C1 segment of cervical spinal cord (tissue), 14 donors: ENCODE measurements at regions not wholly inside any gene's neighbourhood (a gene's known extent, or its start where the extent isn't known, plus 50 kb on each side); places are given as distances from the start of the nearest gene placed in this dataset.

Experiments used
- DNase-seq, 14 donors: peaks; one replicate each; lab custom pipeline; 2025; lab: John Stamatoyannopoulos, UW

DNA sequence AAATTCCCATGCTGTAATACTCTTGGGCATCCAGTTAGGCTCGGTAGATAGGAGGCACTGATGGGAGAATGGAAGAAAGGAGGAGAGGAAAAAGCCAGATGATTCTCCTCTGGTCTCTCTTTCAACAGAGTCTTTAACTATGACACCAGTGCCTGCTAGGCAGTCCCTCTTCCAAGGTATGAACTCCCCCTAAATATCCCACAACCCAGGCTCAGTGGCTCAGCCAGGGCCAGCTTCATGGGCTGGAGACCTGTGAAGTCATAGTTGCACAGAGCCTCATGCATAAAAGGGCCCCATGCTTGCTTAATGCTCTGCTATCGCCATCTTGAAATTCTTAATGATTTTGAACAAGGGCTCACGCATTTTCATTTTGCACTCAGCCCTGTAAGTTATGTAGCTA lies 869.2 kb upstream of the GCFC2 start:
- DNase-seq, result no peak

DNA sequence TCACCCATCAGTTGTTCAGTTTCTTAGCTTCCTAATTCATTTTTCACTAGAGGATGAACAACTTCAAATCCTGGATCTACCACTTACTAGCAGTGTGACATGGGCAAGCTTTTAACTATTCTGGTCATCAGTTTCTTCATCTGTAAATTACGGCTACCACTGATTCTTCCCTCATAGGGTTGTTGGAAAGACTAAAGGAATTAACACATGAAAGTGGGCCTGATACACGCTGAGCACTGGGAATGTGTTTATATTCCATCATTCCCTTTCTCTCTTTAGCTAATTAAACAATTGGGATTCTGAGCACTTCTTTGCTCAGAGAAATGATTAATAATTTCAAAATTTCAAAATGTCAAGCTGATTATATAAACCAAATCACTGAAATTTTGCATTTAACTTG lies 862.3 kb upstream of the GCFC2 start:
- no peak for DNase-seq

GRCh38 chr2:76569819-76570218 lies 859.1 kb upstream of the GCFC2 start:
- DNase-seq, result no peak

GRCh38 chr2:76567478-76567877 lies 856.8 kb upstream of the GCFC2 start:
- DNase-seq, result no peak

GRCh38 chr2:76564734-76565133 lies 854.0 kb upstream of the GCFC2 start:
- DNase-seq, result no peak

GRCh38 chr2:76563730-76564129 lies 853.0 kb upstream of the GCFC2 start:
- peak in 7 of 14 donors; percentile 0 to 32 (median 6) for DNase-seq

GRCh38 chr2:76558157-76558556 lies 847.4 kb upstream of the GCFC2 start:
- no peak for DNase-seq

- no peak for DNase-seq
Measured at GRCh38 chr2:76556018-76556417, 845.3 kb upstream of the GCFC2 start.

- DNase-seq, result no peak
Measured at GRCh38 chr2:76546207-76546606, 835.5 kb upstream of the GCFC2 start.

DNA sequence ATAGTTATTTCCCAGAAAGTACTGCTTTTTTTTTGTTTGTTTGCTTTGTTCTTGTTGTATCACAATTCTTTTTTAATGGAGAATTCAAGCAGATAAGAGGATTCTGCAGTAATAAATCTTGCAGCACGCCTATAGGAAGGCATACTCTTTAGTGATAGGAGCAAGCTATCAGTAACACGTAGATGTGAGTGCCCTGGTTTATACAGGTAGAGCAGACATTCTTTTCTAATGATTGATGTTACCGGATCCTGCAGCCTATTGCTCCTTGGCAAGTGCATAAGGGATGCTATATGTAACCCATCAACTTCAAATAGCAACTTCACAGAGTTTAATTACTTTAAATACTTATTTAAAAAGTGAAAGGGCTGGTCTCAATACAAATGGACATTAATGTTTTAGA lies 834.2 kb upstream of the GCFC2 start:
- no peak for DNase-seq

DNA sequence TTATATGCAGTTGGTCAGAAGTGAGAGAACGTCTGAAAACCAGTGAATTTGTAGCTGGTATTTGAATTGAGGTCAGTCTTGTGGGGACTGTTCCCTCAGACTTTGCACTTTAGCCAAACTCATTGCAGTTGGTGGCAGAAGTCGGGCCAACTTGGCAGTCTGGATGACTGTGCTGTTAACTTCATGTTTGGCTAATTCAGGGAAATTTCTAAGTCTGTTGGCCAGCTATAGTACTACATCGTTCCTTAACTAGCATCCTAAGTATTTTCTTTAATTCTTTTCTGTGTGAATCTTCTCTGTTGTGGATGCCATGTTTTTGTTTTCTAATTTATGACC lies 806.8 kb upstream of the GCFC2 start:
- DNase-seq, result no peak

DNA sequence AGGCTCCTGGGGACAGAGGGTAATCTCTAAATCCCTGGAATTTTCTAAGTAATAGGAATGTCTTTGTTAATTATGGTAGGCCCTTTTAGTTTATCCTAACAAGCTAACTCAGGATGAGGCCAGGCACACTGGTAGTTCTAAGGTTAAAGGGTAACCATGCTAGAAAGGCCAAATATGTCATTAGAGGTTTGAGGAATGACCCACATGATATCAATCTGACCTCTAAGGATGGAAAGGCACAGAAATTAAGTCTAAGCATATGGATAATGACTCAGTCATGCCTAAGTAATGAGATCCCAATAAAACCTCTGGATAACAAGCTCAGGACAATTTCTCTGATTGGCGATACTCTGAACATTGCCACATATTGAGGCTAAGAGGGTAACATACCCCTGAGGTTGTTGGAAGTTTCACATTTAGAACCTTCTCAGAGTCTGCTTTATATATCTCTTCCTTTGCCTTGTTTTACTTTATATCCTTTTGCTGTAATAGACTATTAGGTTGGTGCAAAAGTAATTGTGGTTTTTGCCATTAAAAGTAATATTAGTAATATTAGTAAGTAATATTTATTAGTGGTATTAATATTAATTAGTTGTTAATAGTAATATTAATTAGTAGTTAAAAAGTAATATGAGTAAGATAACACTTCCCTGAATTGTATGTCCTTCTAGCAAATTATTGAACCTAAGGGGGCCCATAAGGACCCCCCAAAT lies 806.3 kb upstream of the GCFC2 start:
- DNase-seq, result no peak

DNA sequence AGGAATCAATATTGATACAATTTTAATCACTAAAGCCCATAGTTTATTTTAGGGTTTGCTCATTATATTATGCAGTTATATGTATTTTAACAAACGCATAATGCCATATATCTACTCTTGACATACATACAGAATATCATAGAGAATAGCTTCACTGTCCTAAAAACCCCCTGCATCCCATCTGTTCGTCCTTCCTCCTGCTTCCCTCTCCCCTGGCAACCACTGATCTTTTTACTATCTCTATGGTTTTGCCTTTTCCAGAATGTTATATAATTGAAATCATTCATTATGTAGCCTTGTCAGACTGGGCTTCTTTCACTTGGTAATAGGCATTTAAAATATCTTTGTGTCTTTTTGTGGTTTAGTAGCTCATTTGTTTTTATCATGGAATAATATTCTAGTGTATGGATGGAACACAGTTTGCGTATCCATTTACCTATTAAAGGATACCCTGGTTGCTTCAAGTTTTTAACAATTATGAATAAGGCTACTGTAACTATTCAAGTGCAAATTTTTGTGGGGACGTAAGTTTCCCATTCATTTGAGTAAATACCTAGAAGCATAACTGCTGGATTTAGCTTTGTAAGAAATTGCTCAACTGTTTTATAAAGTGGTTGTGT lies 801.6 kb upstream of the GCFC2 start:
- DNase-seq, result no peak

GRCh38 chr2:76506538-76506937 lies 795.8 kb upstream of the GCFC2 start:
- DNase-seq, result no peak

DNA sequence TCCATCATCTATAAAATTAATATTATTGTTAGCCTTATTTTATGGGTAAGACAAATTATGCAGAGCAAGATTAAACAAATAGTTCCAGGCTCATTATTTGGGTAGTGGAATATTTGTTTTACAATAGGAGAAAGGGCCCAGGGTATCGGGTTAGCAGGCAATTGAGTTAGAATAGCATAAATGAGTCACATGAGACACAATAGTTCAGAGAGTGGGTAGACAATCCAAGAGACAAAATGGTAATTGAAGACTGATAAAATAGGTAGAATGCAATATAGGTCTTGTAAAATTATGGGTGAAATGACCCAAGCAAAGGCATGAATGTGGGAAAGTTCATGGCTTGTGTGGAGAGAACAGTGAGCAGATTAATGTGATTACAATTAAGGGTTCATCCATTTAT lies 790.9 kb upstream of the GCFC2 start:
- DNase-seq, result no peak

GRCh38 chr2:76498360-76498759 lies 787.6 kb upstream of the GCFC2 start:
- no peak for DNase-seq

DNA sequence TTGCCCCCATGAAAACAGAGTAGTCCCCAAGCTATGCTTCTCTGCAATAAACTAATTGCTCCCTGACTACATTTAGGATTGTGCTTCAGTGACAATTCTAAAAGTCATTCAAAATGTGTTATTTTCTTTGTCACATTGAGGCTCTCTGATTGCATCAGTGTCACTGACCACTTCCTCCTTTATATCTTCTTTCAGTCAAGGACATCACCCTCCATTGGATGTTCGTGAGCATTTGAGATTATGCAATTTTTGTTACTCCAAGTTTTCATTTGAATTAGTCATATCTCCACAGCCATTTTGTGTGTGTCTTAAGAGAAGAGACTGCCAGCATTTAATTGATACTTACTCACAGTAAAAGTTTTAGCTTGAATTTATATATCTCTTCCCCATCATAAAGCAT lies 780.8 kb upstream of the GCFC2 start:
- no peak for DNase-seq

DNA sequence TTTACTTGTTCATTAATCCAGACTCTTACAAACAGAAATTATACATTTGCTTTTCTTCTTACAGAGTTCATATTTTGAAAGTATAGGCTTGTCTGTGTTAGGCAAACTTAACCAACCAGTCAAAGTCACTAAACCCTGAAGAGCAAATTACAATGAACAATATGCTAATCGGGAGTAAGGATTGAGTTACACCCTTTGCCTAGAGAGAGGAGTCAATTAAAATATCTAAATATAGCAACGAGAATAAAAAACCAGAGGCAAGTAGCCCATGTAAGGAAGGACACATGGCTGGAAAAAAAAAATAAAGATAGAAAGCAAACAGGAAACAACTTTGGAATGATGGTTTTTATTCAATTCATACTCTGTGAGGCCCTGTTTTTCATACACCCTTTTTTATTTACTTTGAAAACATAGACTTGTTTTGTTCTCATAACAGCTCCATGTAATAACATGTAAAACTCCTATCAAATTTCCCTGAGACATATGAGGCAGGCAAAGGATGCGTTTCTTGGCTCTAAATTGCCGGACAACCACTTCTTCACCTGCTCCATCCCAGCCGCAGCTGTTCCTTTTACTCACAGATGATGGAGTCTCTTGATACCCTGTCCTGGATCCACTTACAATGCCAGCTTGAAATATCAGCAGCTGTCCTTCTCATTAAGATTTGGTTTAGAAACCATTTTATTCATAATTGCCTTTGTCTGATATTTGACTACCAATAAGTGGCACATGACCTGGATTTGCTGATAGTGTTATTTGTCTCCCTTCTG lies 767.7 kb upstream of the GCFC2 start:
- DNase-seq, result no peak

DNA sequence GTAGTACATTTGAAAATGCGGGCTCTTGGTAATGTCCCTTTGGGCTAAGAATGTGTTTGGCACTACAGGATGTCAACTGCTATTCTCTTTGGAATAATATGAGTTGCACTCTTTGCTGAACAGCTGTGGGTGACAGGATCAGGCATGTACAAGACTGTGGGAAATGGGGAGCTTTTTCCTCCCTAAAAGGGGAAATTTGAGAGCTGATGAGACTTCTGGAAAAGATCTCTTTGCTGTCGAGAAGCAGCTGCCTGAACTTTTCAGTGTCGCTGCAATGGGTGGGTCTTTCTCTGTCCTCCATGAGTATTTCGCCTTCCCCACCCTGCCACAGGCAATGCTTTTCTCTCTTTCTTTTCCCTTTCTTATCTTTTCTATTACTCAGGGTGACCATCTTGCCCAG lies 762.2 kb upstream of the GCFC2 start:
- DNase-seq, result no peak

DNA sequence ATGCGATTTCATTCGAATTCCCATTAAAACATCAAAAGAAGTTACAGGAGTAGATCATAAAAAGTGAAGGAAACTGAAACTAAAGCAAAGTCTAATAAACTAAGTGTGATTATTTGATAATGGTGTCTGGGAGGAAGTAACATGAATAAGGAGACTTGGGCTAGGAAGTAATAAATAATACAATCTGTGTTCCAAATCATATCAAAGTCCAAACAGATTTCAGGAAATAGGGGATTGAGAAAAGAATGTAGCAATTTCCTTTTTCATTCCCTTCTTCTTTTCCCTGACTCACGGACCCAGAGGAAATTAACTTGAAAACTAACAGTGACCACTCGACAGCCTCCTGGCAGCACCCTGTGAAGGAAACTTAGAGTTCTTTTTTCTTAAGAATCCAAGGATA lies 758.4 kb upstream of the GCFC2 start:
- DNase-seq, result no peak

- no peak for DNase-seq
Measured at GRCh38 chr2:76467326-76467725, 756.6 kb upstream of the GCFC2 start.

GRCh38 chr2:76464310-76464709 lies 753.6 kb upstream of the GCFC2 start:
- DNase-seq, result no peak

GRCh38 chr2:76461431-76461830 lies 750.7 kb upstream of the GCFC2 start:
- no peak for DNase-seq
